ENCODE measurements at regions not wholly inside any gene's neighbourhood (a gene's known extent, or its start where the extent isn't known, plus 50 kb on each side); places are given as distances from the start of the nearest gene placed in this dataset.

DNA sequence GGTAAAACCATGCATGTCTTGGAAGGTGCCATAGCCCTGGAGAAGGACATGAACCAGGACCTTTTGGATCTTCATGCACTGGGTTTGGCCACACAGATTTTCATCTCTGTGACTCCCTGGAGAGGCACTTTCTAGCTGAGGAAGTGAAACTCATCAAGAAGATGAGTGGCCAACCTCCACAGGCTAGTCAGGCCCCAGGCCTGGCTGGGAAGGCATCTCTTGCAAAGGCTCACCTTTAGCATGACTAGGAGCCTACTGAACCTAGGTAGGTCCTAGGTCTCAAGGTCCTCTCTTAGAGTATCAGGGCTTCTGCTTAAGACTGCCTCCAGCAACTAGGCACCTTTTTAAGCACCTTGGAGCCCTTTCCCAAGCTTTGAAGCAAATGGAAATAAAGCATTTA lies 1448.7 kb upstream of the ACO1 start:
- H2BK120ac ChIP-seq (replicated peaks; ENCODE audit: low read depth, low read length), result no peak overlapping the region
- no peak overlapping the region for H2AFZ ChIP-seq (ENCODE audit: low read length)
- H3K9ac ChIP-seq (replicated peaks in 1 of 4; ENCODE audit: extremely low read depth in 1 of 4, low read depth in 3 of 4, low read length in 3 of 4), result no peak overlapping the region
- FAIRE-seq, result no peak
- no peaks in the 10 kb centered on the region for H3K79me2 ChIP-seq (ENCODE audit: control insufficient read depth in 1 of 2, insufficient read depth in 2 of 2, low read length in 2 of 2)
- no peak overlapping the region for H4K5ac ChIP-seq (ENCODE audit: insufficient read length, low read depth, low read length)
- no peaks in the 10 kb centered on the region for H3K36me3 ChIP-seq (ENCODE audit: control insufficient read depth in 2 of 4, insufficient read depth in 4 of 4, low read length in 3 of 4)
- H2BK5ac ChIP-seq (ENCODE audit: low read depth, low read length), result no peak overlapping the region
- no peak overlapping the region for H2BK12ac ChIP-seq (ENCODE audit: low read depth, low read length)
- H3K4ac ChIP-seq (replicated peaks; ENCODE audit: insufficient read length, low read depth, low read length), result no peak overlapping the region
- H3K14ac ChIP-seq (ENCODE audit: insufficient read length), result no peak overlapping the region
- TF ChIP-seq RNF2 (IDR thresholded peaks at IDR 0.05; ENCODE audit: borderline replicate concordance, low read depth, low read length, missing control alignments, poor library complexity, severe bottlenecking), result no peak
- no peak for TF ChIP-seq TEAD4 (IDR thresholded peaks at IDR 0.05; ENCODE audit: low read depth, low read length)
- no peak for TF ChIP-seq CBX8 (IDR thresholded peaks at IDR 0.05; ENCODE audit: borderline replicate concordance, low read depth, low read length)
- TF ChIP-seq KDM1A (IDR thresholded peaks at IDR 0.05; ENCODE audit: borderline replicate concordance, low read length), result no peak
- no peak for TF ChIP-seq SIX5 (IDR thresholded peaks at IDR 0.05; ENCODE audit: low read depth, low read length)
- no peak for TF ChIP-seq TBP (IDR thresholded peaks at IDR 0.05; ENCODE audit: low read depth, low read length)
- no peak for TF ChIP-seq SP2 (IDR thresholded peaks at IDR 0.05; ENCODE audit: low read length)
- TF ChIP-seq FOSL1 (IDR thresholded peaks at IDR 0.05; ENCODE audit: insufficient read depth, low read depth, low read length), result no peak
- no peak for TF ChIP-seq NRF1 (IDR thresholded peaks at IDR 0.05; ENCODE audit: low read depth, low read length)
- no peak for TF ChIP-seq HDAC2 (IDR thresholded peaks at IDR 0.05; ENCODE audit: borderline replicate concordance in 1 of 2, low read depth in 2 of 2, low read length in 2 of 2)
- H4K91ac ChIP-seq (replicated peaks; ENCODE audit: insufficient read length, low read length), result no peak overlapping the region
- H3K79me1 ChIP-seq (ENCODE audit: low read depth, low read length), result no peaks in the 10 kb centered on the region
- no peak for DNase-seq (ENCODE audit: low read depth in 1 of 2, low spot score in 2 of 2)
- H3K27me3 ChIP-seq (replicated peaks in 1 of 4; ENCODE audit: control insufficient read depth in 3 of 4, extremely low read depth in 1 of 4, insufficient read depth in 3 of 4, low read length in 3 of 4), result no peaks in the 10 kb centered on the region
- no peaks in the 10 kb centered on the region for H3K4me1 ChIP-seq (replicated peaks in 1 of 4; ENCODE audit: control insufficient read depth in 3 of 4, insufficient read depth in 4 of 4, low read length in 3 of 4)
- no peak overlapping the region for H3K18ac ChIP-seq (ENCODE audit: extremely low read depth, low read length)
- no peak overlapping the region for H3K4me3 ChIP-seq (ENCODE audit: extremely low read depth in 1 of 4, insufficient read depth in 2 of 4, low read depth in 3 of 4, low read length in 4 of 4)
- no peak overlapping the region for H3K4me2 ChIP-seq (ENCODE audit: insufficient read depth in 1 of 2, low read depth in 2 of 2, low read length in 2 of 2)
- H3K56ac ChIP-seq (replicated peaks; ENCODE audit: insufficient read length, low read depth, low read length), result no peak overlapping the region
- no peak overlapping the region for H3K27ac ChIP-seq (ENCODE audit: low read depth, low read length)
- H3K23me2 ChIP-seq (ENCODE audit: low read depth, low read length), result no peaks in the 10 kb centered on the region
- no peak overlapping the region for H2AK5ac ChIP-seq (ENCODE audit: low read depth, low read length)
- H2BK20ac ChIP-seq (ENCODE audit: low read length), result no peak overlapping the region
- H4K8ac ChIP-seq (ENCODE audit: extremely low read depth, insufficient read depth, low read length), result no peak overlapping the region
- H4K20me1 ChIP-seq (replicated peaks in 1 of 2; ENCODE audit: control insufficient read depth in 1 of 2, insufficient read depth in 2 of 2, low read length in 2 of 2), result no peaks in the 10 kb centered on the region
- H3K23ac ChIP-seq (ENCODE audit: insufficient read length), result no peak overlapping the region
- H3K9me3 ChIP-seq (ENCODE audit: insufficient read depth in 2 of 2, low read depth in 1 of 2, low read length in 1 of 2), result no peaks in the 10 kb centered on the region
- ChIA-PET CTCF (ENCODE audit: partially characterized antibody) (interaction anchor here (0.7 kb wide), 1 partner anchor 14 kb away, joined by 3 read pairs; no protein-coding TSS in a partner anchor), POLR2A (ENCODE audit: partially characterized antibody) (no interaction called here)
- no peak overlapping the region for H2BK15ac ChIP-seq (ENCODE audit: low read length)
